ENCODE measurements at regions not wholly inside any gene's neighbourhood (a gene's known extent, or its start where the extent isn't known, plus 50 kb on each side); places are given as distances from the start of the nearest gene placed in this dataset.

DNA sequence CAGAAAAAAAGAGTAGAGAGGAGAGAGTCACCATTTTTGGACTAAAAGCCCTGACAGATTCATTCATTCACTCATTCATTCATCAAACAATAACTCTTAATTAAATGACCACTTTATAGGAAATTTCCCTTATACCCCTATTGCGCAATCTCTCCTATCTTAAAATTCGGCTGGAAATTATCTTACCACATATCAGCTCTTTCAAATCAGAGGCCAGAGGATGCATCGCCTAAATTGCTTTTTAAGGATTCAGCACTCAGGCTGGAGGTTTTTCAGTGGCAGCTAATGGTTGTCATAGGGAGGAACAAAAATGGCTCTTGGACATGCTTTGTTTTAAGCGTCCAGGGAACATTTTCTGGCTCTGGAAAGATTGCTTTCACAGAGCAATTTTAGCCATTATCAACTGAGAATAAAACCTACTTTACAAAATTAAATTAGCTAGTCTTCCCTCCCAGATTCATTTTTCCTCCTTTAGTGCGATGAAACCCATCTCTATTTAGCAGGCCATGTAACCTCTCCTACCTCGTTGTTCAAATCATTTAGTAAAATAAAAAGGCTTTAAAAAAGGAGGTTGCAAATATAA, 115.2 kb downstream of the OLFM4 start:
- Histone ChIP-seq H3K4me1 (ENCODE audit: insufficient read depth, low read length) (peaks cover 12% of the 10 kb centered on the region), H3K27ac (ENCODE audit: low read length) (no peak overlapping the region), H4K20me1 (ENCODE audit: insufficient read depth, low read length) (no peaks in the 10 kb centered on the region), H2AFZ (ENCODE audit: low read depth, low read length) (no peak overlapping the region), H3K9ac (ENCODE audit: low read depth, low read length) (no peak overlapping the region), H3K36me3 (ENCODE audit: insufficient read depth, low read length) (no peaks in the 10 kb centered on the region), H3K9me3 (ENCODE audit: insufficient read depth, low read length, severe bottlenecking) (no peaks in the 10 kb centered on the region), H3K79me2 (ENCODE audit: insufficient read depth, low read length) (no peaks in the 10 kb centered on the region), H3K27me3 (ENCODE audit: insufficient read depth, low read length, poor library complexity) (peaks cover 3% of the 10 kb centered on the region), H3K4me2 (ENCODE audit: insufficient read depth, low read length) (no peak overlapping the region), H3K4me3 (ENCODE audit: low read depth in 1 of 2, low read length in 2 of 2) (no peak overlapping the region)
- ATAC-seq (ENCODE audit: insufficient read depth, low read depth) (no peak), DNase-seq (no peak)
- TF ChIP-seq, protein P1, sequence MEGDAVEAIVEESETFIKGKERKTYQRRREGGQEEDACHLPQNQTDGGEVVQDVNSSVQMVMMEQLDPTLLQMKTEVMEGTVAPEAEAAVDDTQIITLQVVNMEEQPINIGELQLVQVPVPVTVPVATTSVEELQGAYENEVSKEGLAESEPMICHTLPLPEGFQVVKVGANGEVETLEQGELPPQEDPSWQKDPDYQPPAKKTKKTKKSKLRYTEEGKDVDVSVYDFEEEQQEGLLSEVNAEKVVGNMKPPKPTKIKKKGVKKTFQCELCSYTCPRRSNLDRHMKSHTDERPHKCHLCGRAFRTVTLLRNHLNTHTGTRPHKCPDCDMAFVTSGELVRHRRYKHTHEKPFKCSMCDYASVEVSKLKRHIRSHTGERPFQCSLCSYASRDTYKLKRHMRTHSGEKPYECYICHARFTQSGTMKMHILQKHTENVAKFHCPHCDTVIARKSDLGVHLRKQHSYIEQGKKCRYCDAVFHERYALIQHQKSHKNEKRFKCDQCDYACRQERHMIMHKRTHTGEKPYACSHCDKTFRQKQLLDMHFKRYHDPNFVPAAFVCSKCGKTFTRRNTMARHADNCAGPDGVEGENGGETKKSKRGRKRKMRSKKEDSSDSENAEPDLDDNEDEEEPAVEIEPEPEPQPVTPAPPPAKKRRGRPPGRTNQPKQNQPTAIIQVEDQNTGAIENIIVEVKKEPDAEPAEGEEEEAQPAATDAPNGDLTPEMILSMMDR (IDR thresholded peaks at IDR 0.05; ENCODE audit: borderline replicate concordance, extremely low read depth, low read length, poor library complexity, severe bottlenecking), result no peak
- no peak for TF ChIP-seq EZH2 (IDR thresholded peaks at IDR 0.05; ENCODE audit: borderline replicate concordance, low read depth, low read length, severe bottlenecking)

DNA sequence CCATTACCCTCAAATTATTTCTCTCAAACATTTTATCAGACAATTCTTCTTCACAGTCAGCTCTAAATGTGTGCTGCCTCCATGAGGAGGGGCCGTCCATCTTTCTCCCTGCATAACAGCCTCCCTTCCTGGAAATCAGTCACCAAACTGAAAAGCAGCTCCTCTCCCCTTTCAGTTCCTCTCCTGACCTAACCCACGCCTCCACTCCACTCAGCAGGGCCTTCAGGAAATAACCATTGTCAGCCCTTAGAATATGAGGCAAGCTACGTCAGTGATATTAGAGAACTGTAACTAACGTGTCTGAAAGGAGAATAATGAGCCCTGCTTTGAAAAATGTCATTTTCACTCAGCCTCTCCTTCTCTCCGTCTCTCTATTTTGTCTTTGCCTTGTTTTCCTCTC, 116.2 kb downstream of the OLFM4 start:
- no peaks in the 10 kb centered on the region for H3K36me3 ChIP-seq (ENCODE audit: insufficient read depth, low read length)
- no peak overlapping the region for H2AFZ ChIP-seq (ENCODE audit: low read depth, low read length)
- H3K79me2 ChIP-seq (ENCODE audit: insufficient read depth, low read length), result no peaks in the 10 kb centered on the region
- no peaks in the 10 kb centered on the region for H4K20me1 ChIP-seq (ENCODE audit: insufficient read depth, low read length)
- no peak for ATAC-seq (ENCODE audit: insufficient read depth, low read depth)
- H3K4me1 ChIP-seq (ENCODE audit: insufficient read depth, low read length), result peaks cover 12% of the 10 kb centered on the region
- no peak overlapping the region for H3K4me3 ChIP-seq (ENCODE audit: low read depth in 1 of 2, low read length in 2 of 2)
- no peak for TF ChIP-seq EZH2 (IDR thresholded peaks at IDR 0.05; ENCODE audit: borderline replicate concordance, low read depth, low read length, severe bottlenecking)
- TF ChIP-seq, protein P1 (IDR thresholded peaks at IDR 0.05; ENCODE audit: borderline replicate concordance, extremely low read depth, low read length, poor library complexity, severe bottlenecking), result no peak
- no peak overlapping the region for H3K9ac ChIP-seq (ENCODE audit: low read depth, low read length)
- H3K27me3 ChIP-seq (ENCODE audit: insufficient read depth, low read length, poor library complexity), result peaks cover 3% of the 10 kb centered on the region
- no peaks in the 10 kb centered on the region for H3K9me3 ChIP-seq (ENCODE audit: insufficient read depth, low read length, severe bottlenecking)
- H3K27ac ChIP-seq (ENCODE audit: low read length), result no peak overlapping the region
- H3K4me2 ChIP-seq (ENCODE audit: insufficient read depth, low read length), result no peak overlapping the region
- DNase-seq, result no peak

DNA sequence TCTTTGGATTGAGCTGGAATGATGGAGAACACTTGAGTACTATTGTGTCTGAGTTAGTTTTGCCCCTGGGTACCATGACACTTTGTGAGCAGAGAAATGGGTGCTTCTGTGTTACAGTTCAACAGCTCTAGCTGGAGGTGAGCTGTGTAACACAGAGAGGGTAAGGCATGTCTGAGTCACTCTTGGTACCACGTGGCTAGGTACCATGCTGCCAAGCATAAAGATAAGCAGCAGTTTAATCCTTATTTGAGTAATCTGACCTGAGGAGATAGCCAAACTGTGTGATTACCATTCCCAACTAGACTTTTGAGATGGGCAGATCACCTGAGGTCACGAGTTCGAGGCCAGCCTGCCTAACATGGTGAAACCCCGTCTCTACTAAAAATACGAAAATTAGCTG, 122.0 kb downstream of the OLFM4 start:
- no peaks in the 10 kb centered on the region for H3K9me3 ChIP-seq (ENCODE audit: insufficient read depth, low read length, severe bottlenecking)
- H4K20me1 ChIP-seq (ENCODE audit: insufficient read depth, low read length), result no peaks in the 10 kb centered on the region
- no peak overlapping the region for H3K4me3 ChIP-seq (ENCODE audit: low read depth in 1 of 2, low read length in 2 of 2)
- no peaks in the 10 kb centered on the region for H3K36me3 ChIP-seq (ENCODE audit: insufficient read depth, low read length)
- H3K4me1 ChIP-seq (ENCODE audit: insufficient read depth, low read length), result peaks cover 5% of the 10 kb centered on the region
- H3K27me3 ChIP-seq (ENCODE audit: insufficient read depth, low read length, poor library complexity), result no peaks in the 10 kb centered on the region
- no peak overlapping the region for H3K4me2 ChIP-seq (ENCODE audit: insufficient read depth, low read length)
- H3K79me2 ChIP-seq (ENCODE audit: insufficient read depth, low read length), result no peaks in the 10 kb centered on the region
- TF ChIP-seq, protein P1 (IDR thresholded peaks at IDR 0.05; ENCODE audit: borderline replicate concordance, extremely low read depth, low read length, poor library complexity, severe bottlenecking), result no peak
- no peak for TF ChIP-seq EZH2 (IDR thresholded peaks at IDR 0.05; ENCODE audit: borderline replicate concordance, low read depth, low read length, severe bottlenecking)
- H3K27ac ChIP-seq (ENCODE audit: low read length), result no peak overlapping the region
- H3K9ac ChIP-seq (ENCODE audit: low read depth, low read length), result no peak overlapping the region
- DNase-seq (no peak), ATAC-seq (ENCODE audit: insufficient read depth, low read depth) (no peak)
- no peak overlapping the region for H2AFZ ChIP-seq (ENCODE audit: low read depth, low read length)
